K562 (cell line): ENCODE measurements at regions not wholly inside any gene's neighbourhood (a gene's known extent, or its start where the extent isn't known, plus 50 kb on each side); places are given as distances from the start of the nearest gene placed in this dataset.

Source experiments
- ATAC-seq: fragments of 200-7000 bp; cut with Tn5 transposase; 3 replicates; pipeline ENCODE4 v1.9.1; 2020; ENCODE audit warnings: moderate library complexity
- BruUV-seq: library from RNA; stranded (reverse); fragments of 400-500 nt; replicated peaks from 2 replicates; lab custom pipeline; 2021; lab: Mats Ljungman, UMichigan
- CTCF ChIA-PET: fragments of 300-600 bp; formaldehyde crosslinking; extraction: SDS; loops from one replicate; lab custom pipeline; 2021; ENCODE audit warnings: low intra/inter-chr PET ratio; lab: Yijun Ruan, JAX
- POLR2A ChIA-PET: fragments of 300-600, 350-650 bp; sonication (Branson Sonifier 250); formaldehyde crosslinking; extraction: SDS; loops from one replicate; lab custom pipeline; 2021; ENCODE audit warnings: antibody characterized with exemption, inconsistent platforms; lab: Yijun Ruan, JAX
- DNase-seq, 4 experiments: peaks; one replicate each; pipeline versions ENCODE4 v3.0.0 to v3.0.0-alpha.2; 2011 to 2018; ENCODE audit warnings: low spot score in 3 of 4, mixed read lengths in 3 of 4; ENCODE audit errors: extremely low read depth in 1 of 4
- FAIRE-seq: peaks from 2 replicates; lab custom pipeline; 2011; peaks lifted over from hg19 to GRCh38; lab: Jason Lieb, UNC
- H2AFZ ChIP-seq: 2 replicates; pipeline ENCODE4 v1.6.0; 2011; ENCODE audit warnings: low read depth, low read length, control low read depth, inconsistent platforms
- H3K27ac ChIP-seq: fragments of 200-600 bp; 3 replicates; pipeline ENCODE4 v1.8.0; 2011; ENCODE audit warnings: low read depth, mild to moderate bottlenecking, control low read depth, inconsistent platforms, low read length, moderate library complexity, mixed read lengths; ENCODE audit errors: extremely low read depth
- H3K27me3 ChIP-seq, 2 experiments: fragments of 300-600 bp in 1 of 2; 2 replicates in 1 of 2; 3 replicates in 1 of 2; pipeline versions ENCODE4 v1.6.0 to v1.8.0; 2011; ENCODE audit warnings: inconsistent platforms in 2 of 2, low read length in 2 of 2, mild to moderate bottlenecking in 1 of 2, mixed read lengths in 1 of 2, moderate library complexity in 1 of 2; ENCODE audit not compliant: control insufficient read depth in 2 of 2, insufficient read depth in 2 of 2
- H3K36me3 ChIP-seq: fragments of 300-600 bp; 3 replicates; pipeline ENCODE4 v1.8.0; 2011; ENCODE audit warnings: mild to moderate bottlenecking, low read length, inconsistent platforms; ENCODE audit not compliant: control insufficient read depth, insufficient read depth
- H3K4me1 ChIP-seq, 2 experiments: fragments of 200-600 bp in 1 of 2; replicated peaks in 1 of 2; 2 replicates in 1 of 2; 3 replicates in 1 of 2; pipeline versions ENCODE4 v1.5.1 to v1.8.0; 2011; ENCODE audit warnings: inconsistent platforms in 2 of 2, low read length in 2 of 2, mild to moderate bottlenecking in 1 of 2, mixed read lengths in 1 of 2, moderate library complexity in 1 of 2; ENCODE audit not compliant: control insufficient read depth in 2 of 2, insufficient read depth in 2 of 2
- H3K4me2 ChIP-seq: 2 replicates; pipeline ENCODE4 v1.6.1; 2011; ENCODE audit warnings: low read length, control low read depth, inconsistent platforms, mixed read lengths; ENCODE audit not compliant: insufficient read depth
- H3K4me3 ChIP-seq: fragments of 200-600 bp; sonication (generic), shearing (Covaris generic); 2 replicates; pipeline ENCODE4 v1.5.1; 2016; ENCODE audit warnings: control low read depth, inconsistent platforms
- H3K79me2 ChIP-seq: fragments of 200-600 bp; 3 replicates; pipeline ENCODE4 v1.8.0; 2011; ENCODE audit warnings: low read length, inconsistent platforms; ENCODE audit not compliant: control insufficient read depth, insufficient read depth
- H3K9ac ChIP-seq, 2 experiments: 2 replicates each; pipeline versions ENCODE4 v1.6.0 to v1.6.1; 2011; ENCODE audit warnings: low read depth in 2 of 2, low read length in 2 of 2, control low read depth in 1 of 2, inconsistent platforms in 1 of 2, mild to moderate bottlenecking in 1 of 2, mixed read lengths in 1 of 2; ENCODE audit not compliant: insufficient read depth in 1 of 2
- H3K9me1 ChIP-seq: one replicate; pipeline ENCODE4 v1.6.0; 2011; ENCODE audit warnings: inconsistent platforms, mild to moderate bottlenecking, low read length, moderate library complexity; ENCODE audit not compliant: control insufficient read depth, insufficient read depth
- H3K9me3 ChIP-seq: replicated peaks from 2 replicates; pipeline ENCODE4 v1.5.1; 2011; ENCODE audit warnings: low read depth, low read length, inconsistent platforms; ENCODE audit not compliant: control insufficient read depth, insufficient read depth
- H4K20me1 ChIP-seq: replicated peaks from 2 replicates; pipeline ENCODE4 v1.6.1; 2011; ENCODE audit warnings: low read length, inconsistent platforms, mixed read lengths; ENCODE audit not compliant: control insufficient read depth, insufficient read depth
- BCOR ChIP-seq: fragments of 450-650 bp; IDR thresholded peaks from 2 replicates; pipeline ENCODE4 v1.6.1; 2016
- HEY1 ChIP-seq: fragments of 250-450 bp; sonication (Bioruptor Pico); IDR thresholded peaks from 2 replicates; pipeline ENCODE4 v1.5.0; 2020; ENCODE audit warnings: mild to moderate bottlenecking, moderate library complexity, borderline replicate concordance
- HINFP ChIP-seq: fragments of 450-650 bp; conservative IDR thresholded peaks from 2 replicates; pipeline ENCODE4 v1.6.1; 2016; ENCODE audit warnings: missing genetic modification characterization, low read depth, mild to moderate bottlenecking, control low read depth, missing compliant biosample characterization
- HOXB6 ChIP-seq: fragments of 250-450 bp; sonication (Bioruptor Pico); IDR thresholded peaks from 2 replicates; pipeline ENCODE4 v1.5.1; 2022; ENCODE audit warnings: mild to moderate bottlenecking, borderline replicate concordance
- PREB ChIP-seq: sonication (generic); formaldehyde crosslinking; IDR thresholded peaks from 2 replicates; pipeline ENCODE4 v1.8.1; 2023; ENCODE audit warnings: mild to moderate bottlenecking, missing genetic modification reagents
- SAFB ChIP-seq: fragments of 200-400 bp; formaldehyde crosslinking; IDR thresholded peaks from 2 replicates; pipeline ENCODE4 v1.6.1; 2017; ENCODE audit warnings: low read depth, low read length, borderline replicate concordance
- TCF7L2 ChIP-seq: fragments of 150-350 bp; IDR thresholded peaks from 2 replicates; pipeline ENCODE4 v1.6.1; 2016; ENCODE audit warnings: low read depth, mild to moderate bottlenecking, low read length, moderate library complexity
- ZFX ChIP-seq: sonication (generic); formaldehyde crosslinking; IDR thresholded peaks from 2 replicates; pipeline ENCODE4 v1.8.0; 2022; ENCODE audit warnings: mild to moderate bottlenecking, missing genetic modification reagents, moderate library complexity
- ZNF24 ChIP-seq: fragments of 450-650 bp; IDR thresholded peaks from 2 replicates; pipeline ENCODE4 v1.6.1; 2016
- ZNF263 ChIP-seq: sonication (generic); formaldehyde crosslinking; IDR thresholded peaks from 2 replicates; pipeline ENCODE4 v1.8.0; 2022; ENCODE audit warnings: mild to moderate bottlenecking, missing genetic modification reagents, borderline replicate concordance
- ZNF583 ChIP-seq: fragments of 250-450 bp; sonication (Bioruptor Pico); IDR thresholded peaks from 2 replicates; pipeline ENCODE4 v1.4.0; 2020
- ZNF696 ChIP-seq: fragments of 250-450 bp; sonication (Bioruptor Pico); conservative IDR thresholded peaks from 2 replicates; pipeline ENCODE4 v1.4.0; 2020; ENCODE audit warnings: mild to moderate bottlenecking, moderate library complexity
- ZNF830 ChIP-seq: fragments of 250-450 bp; sonication (Bioruptor Pico); IDR thresholded peaks from 2 replicates; pipeline ENCODE4 v1.5.0; 2021; ENCODE audit warnings: mild to moderate bottlenecking
- WGBS: fragments of 100-300 bp; shearing (Covaris generic); methylation state at CpG from one replicate; pipeline ENCODE4 v1.1.6; 2016; ENCODE audit warnings: low coverage, mixed read lengths; ENCODE audit not compliant: insufficient coverage; ENCODE audit errors: missing lambda C conversion rate; 5-methylcytosine and 5-hydroxymethylcytosine counted together
- in situ Hi-C: fragments of 300-500 bp; cut with MboI; formaldehyde crosslinking; loops from 4 replicates; pipeline ENCODE4 v1.15.0; 2018; ENCODE audit warnings: inconsistent platforms, mixed read lengths
- intact Hi-C: fragments of 100-400 bp; cut with micrococcal nuclease; formaldehyde crosslinking; loops from 2 replicates; pipeline ENCODE4 v1.14.2; 2022
- TF ChIP-seq, protein P1 (sequence below), 2 experiments: fragments of 450-650 bp; formaldehyde crosslinking in 1 of 2; IDR thresholded peaks; 2 replicates each; pipeline versions ENCODE4 v1.4.0 to v1.6.1; 2014 to 2020; ENCODE audit warnings: mild to moderate bottlenecking in 2 of 2, borderline replicate concordance in 1 of 2, low read depth in 1 of 2

DNA sequence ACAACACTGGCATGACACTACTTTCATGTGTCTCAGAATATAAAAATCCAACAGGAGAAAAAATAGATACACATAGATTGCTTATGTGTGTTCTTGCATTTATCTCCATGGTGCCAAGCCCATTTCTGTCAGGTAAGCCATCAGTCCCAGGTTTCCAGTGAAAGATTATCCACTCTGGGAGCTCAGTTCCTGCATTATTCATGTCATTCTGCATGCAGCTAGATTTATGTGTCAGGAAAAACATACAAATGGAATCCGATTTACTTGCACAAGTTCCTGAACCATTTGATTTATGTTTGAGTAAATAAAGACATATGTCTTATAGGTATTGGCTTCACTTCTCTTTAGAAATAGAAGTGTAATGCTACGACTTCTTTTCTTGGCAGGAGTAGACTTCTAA is 569.7 kb downstream of the KCNJ2 start:
- Histone ChIP-seq H2AFZ (no peak overlapping the region), H3K9ac (no peak overlapping the region), H3K9me3 (no peaks in the 10 kb centered on the region), H3K36me3 (no peaks in the 10 kb centered on the region), H4K20me1 (no peaks in the 10 kb centered on the region), H3K27ac (no peak overlapping the region), H3K4me1 (no peaks in the 10 kb centered on the region), H3K4me3 (no peak overlapping the region), H3K27me3 (no peaks in the 10 kb centered on the region), H3K9me1 (no peaks in the 10 kb centered on the region), H3K4me2 (no peak overlapping the region), H3K79me2 (no peaks in the 10 kb centered on the region)
- in situ Hi-C loops, result no loop called here
- ChIA-PET CTCF (no interaction called here), POLR2A (interaction anchor here (0.6 kb wide), 1 partner anchor 10 kb away, joined by 3 read pairs; no protein-coding TSS in a partner anchor)
- ATAC-seq, result no peak
- BruUV-seq, result no TSS peak
- WGBS, result 0% methylated on average over 2 of the region's 2 CpGs
- intact Hi-C loops, result no loop called here
- FAIRE-seq, result no peak
- DNase-seq, result no peak
- TF ChIP-seq ZNF583 (CRISPR knock-in tag) (no peak), ZNF24 (no peak), ZNF696 (CRISPR knock-in tag) (no peak), BCOR (no peak), HEY1 (no peak), ZNF830 (CRISPR knock-in tag) (no peak), ZNF263 (CRISPR knock-in tag) (no peak), ZFX (CRISPR knock-in tag) (no peak), SAFB (no peak), HOXB6 (no peak), PREB (CRISPR knock-in tag) (no peak), HINFP (tag) (no peak), TCF7L2 (no peak)
- TF ChIP-seq, protein P1, sequence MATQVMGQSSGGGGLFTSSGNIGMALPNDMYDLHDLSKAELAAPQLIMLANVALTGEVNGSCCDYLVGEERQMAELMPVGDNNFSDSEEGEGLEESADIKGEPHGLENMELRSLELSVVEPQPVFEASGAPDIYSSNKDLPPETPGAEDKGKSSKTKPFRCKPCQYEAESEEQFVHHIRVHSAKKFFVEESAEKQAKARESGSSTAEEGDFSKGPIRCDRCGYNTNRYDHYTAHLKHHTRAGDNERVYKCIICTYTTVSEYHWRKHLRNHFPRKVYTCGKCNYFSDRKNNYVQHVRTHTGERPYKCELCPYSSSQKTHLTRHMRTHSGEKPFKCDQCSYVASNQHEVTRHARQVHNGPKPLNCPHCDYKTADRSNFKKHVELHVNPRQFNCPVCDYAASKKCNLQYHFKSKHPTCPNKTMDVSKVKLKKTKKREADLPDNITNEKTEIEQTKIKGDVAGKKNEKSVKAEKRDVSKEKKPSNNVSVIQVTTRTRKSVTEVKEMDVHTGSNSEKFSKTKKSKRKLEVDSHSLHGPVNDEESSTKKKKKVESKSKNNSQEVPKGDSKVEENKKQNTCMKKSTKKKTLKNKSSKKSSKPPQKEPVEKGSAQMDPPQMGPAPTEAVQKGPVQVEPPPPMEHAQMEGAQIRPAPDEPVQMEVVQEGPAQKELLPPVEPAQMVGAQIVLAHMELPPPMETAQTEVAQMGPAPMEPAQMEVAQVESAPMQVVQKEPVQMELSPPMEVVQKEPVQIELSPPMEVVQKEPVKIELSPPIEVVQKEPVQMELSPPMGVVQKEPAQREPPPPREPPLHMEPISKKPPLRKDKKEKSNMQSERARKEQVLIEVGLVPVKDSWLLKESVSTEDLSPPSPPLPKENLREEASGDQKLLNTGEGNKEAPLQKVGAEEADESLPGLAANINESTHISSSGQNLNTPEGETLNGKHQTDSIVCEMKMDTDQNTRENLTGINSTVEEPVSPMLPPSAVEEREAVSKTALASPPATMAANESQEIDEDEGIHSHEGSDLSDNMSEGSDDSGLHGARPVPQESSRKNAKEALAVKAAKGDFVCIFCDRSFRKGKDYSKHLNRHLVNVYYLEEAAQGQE (IDR thresholded peaks at IDR 0.05; ENCODE audit: borderline replicate concordance), result no peak
- TF ChIP-seq, protein P1 (CRISPR knock-in tag; IDR thresholded peaks at IDR 0.05; ENCODE audit: low read depth), result no peak
